HFF-Myc (cell line): ENCODE measurements at regions not wholly inside any gene's neighbourhood (a gene's known extent, or its start where the extent isn't known, plus 50 kb on each side); places are given as distances from the start of the nearest gene placed in this dataset.

Experiments used
- DNase-seq: peaks from one replicate; pipeline ENCODE4 v3.0.0-alpha.2; 2011; ENCODE audit warnings: low read depth; ENCODE audit errors: extremely low read depth
- H3K4me3 ChIP-seq: replicated peaks from 2 replicates; pipeline ENCODE4 v1.5.1; 2011; ENCODE audit warnings: low read depth, mild to moderate bottlenecking, control low read depth, low read length
- TF ChIP-seq, protein P1 (sequence below): IDR thresholded peaks from 2 replicates; pipeline ENCODE4 v1.5.1; 2012; ENCODE audit warnings: mild to moderate bottlenecking, low read depth, low read length, control low read depth; ENCODE audit errors: missing control alignments

- H3K4me3 ChIP-seq, result no peak overlapping the region
- TF ChIP-seq, protein P1, sequence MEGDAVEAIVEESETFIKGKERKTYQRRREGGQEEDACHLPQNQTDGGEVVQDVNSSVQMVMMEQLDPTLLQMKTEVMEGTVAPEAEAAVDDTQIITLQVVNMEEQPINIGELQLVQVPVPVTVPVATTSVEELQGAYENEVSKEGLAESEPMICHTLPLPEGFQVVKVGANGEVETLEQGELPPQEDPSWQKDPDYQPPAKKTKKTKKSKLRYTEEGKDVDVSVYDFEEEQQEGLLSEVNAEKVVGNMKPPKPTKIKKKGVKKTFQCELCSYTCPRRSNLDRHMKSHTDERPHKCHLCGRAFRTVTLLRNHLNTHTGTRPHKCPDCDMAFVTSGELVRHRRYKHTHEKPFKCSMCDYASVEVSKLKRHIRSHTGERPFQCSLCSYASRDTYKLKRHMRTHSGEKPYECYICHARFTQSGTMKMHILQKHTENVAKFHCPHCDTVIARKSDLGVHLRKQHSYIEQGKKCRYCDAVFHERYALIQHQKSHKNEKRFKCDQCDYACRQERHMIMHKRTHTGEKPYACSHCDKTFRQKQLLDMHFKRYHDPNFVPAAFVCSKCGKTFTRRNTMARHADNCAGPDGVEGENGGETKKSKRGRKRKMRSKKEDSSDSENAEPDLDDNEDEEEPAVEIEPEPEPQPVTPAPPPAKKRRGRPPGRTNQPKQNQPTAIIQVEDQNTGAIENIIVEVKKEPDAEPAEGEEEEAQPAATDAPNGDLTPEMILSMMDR, result no peak
- no peak for DNase-seq
Observed at GRCh38 chr18:11408555-11409065, 200.8 kb upstream of the SLC35G4 start.

GRCh38 chr18:11407940-11408339 is 201.5 kb upstream of the SLC35G4 start:
- peak; percentile 32 for DNase-seq
- no peak overlapping the region for H3K4me3 ChIP-seq
- TF ChIP-seq, protein P1, result no peak

DNA sequence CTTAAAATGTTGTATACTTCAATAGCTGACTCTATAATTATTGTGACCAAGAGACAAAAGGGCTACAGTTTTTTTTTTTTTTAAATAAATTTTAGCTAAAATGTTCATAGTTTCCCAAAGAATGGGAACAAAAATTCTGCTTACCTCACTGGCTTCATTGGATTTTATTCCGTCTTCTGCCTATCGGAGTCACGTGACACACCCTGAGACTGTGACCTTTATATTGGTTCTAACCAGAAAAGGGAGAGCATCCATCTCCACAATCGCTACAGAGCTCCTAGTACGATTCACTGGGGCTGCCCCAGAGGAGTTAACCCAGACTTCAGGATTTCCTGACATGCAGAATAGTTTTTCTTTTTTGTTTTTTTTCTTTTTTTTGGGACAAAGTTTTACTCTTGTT is 203.6 kb upstream of the SLC35G4 start:
- DNase-seq, result no peak
- no peak overlapping the region for H3K4me3 ChIP-seq
- TF ChIP-seq, protein P1, result no peak

GRCh38 chr18:11400703-11401102 is 208.7 kb upstream of the SLC35G4 start:
- DNase-seq, result no peak
- H3K4me3 ChIP-seq, result no peak overlapping the region
- TF ChIP-seq, protein P1, result no peak

GRCh38 chr18:11398625-11399024 is 210.8 kb upstream of the SLC35G4 start:
- TF ChIP-seq, protein P1, result peak; percentile 22
- no peak for DNase-seq
- H3K4me3 ChIP-seq, result no peak overlapping the region

- no peak overlapping the region for H3K4me3 ChIP-seq
- TF ChIP-seq, protein P1, result no peak
- no peak for DNase-seq
Observed at GRCh38 chr18:11392980-11393885, 216.2 kb upstream of the SLC35G4 start.
